ENCODE measurements at regions not wholly inside any gene's neighbourhood (a gene's known extent, or its start where the extent isn't known, plus 50 kb on each side); places are given as distances from the start of the nearest gene placed in this dataset.

- H3K4me1 Mint-ChIP-seq (ENCODE audit: low read depth) = no peaks in the 10 kb centered on the region
- no peaks in the 10 kb centered on the region for H3K9me3 Mint-ChIP-seq
Measured at GRCh38 chr11:131074573-131074972, 158.3 kb upstream of the SNX19 start.

GRCh38 chr11:131077340-131077739 is 161.1 kb upstream of the SNX19 start:
- Mint-ChIP-seq H3K9me3 (peaks cover 4% of the 10 kb centered on the region), H3K27ac (no peak overlapping the region), H3K27me3 (peaks cover 3% of the 10 kb centered on the region), H3K36me3 (ENCODE audit: low read depth) (no peaks in the 10 kb centered on the region), H3K4me3 (no peak overlapping the region), H3K4me1 (ENCODE audit: low read depth) (no peaks in the 10 kb centered on the region)

More at GRCh38 chr11:131074573-131074972, 158.3 kb upstream of the SNX19 start:
- no peaks in the 10 kb centered on the region for H3K36me3 Mint-ChIP-seq (ENCODE audit: low read depth)
- H3K27ac Mint-ChIP-seq = no peak overlapping the region
- H3K27me3 Mint-ChIP-seq = peaks cover 3% of the 10 kb centered on the region
- no peak overlapping the region for H3K4me3 Mint-ChIP-seq

- H3K9me3 Mint-ChIP-seq = peaks cover 4% of the 10 kb centered on the region
- H3K36me3 Mint-ChIP-seq (ENCODE audit: low read depth) = no peaks in the 10 kb centered on the region
- H3K27ac Mint-ChIP-seq = no peak overlapping the region
- H3K4me1 Mint-ChIP-seq (ENCODE audit: low read depth) = no peaks in the 10 kb centered on the region
- no peak overlapping the region for H3K4me3 Mint-ChIP-seq
- peaks cover 3% of the 10 kb centered on the region for H3K27me3 Mint-ChIP-seq
Measured at GRCh38 chr11:131079036-131079435, 162.8 kb upstream of the SNX19 start.

- Mint-ChIP-seq H3K27me3 (no peaks in the 10 kb centered on the region), H3K27ac (no peak overlapping the region), H3K4me3 (no peak overlapping the region), H3K4me1 (ENCODE audit: low read depth) (no peaks in the 10 kb centered on the region), H3K9me3 (peaks cover 10% of the 10 kb centered on the region), H3K36me3 (ENCODE audit: low read depth) (no peaks in the 10 kb centered on the region)
Measured at GRCh38 chr11:131089727-131090245, 173.5 kb upstream of the SNX19 start.

GRCh38 chr11:131092469-131092868 is 176.2 kb upstream of the SNX19 start:
- Mint-ChIP-seq H3K27me3 (no peaks in the 10 kb centered on the region), H3K36me3 (ENCODE audit: low read depth) (no peaks in the 10 kb centered on the region), H3K9me3 (peaks cover 5% of the 10 kb centered on the region), H3K4me3 (no peak overlapping the region), H3K4me1 (ENCODE audit: low read depth) (no peaks in the 10 kb centered on the region), H3K27ac (no peak overlapping the region)

- Mint-ChIP-seq H3K4me1 (ENCODE audit: low read depth) (no peaks in the 10 kb centered on the region), H3K27me3 (no peaks in the 10 kb centered on the region), H3K27ac (no peak overlapping the region), H3K9me3 (no peaks in the 10 kb centered on the region), H3K4me3 (no peak overlapping the region), H3K36me3 (ENCODE audit: low read depth) (no peaks in the 10 kb centered on the region)
Measured at GRCh38 chr11:131094827-131095226, 178.5 kb upstream of the SNX19 start.

GRCh38 chr11:131095511-131096185 is 179.4 kb upstream of the SNX19 start:
- Mint-ChIP-seq H3K27me3 (no peaks in the 10 kb centered on the region), H3K27ac (no peak overlapping the region), H3K9me3 (no peaks in the 10 kb centered on the region), H3K36me3 (ENCODE audit: low read depth) (no peaks in the 10 kb centered on the region), H3K4me1 (ENCODE audit: low read depth) (no peaks in the 10 kb centered on the region), H3K4me3 (no peak overlapping the region)

GRCh38 chr11:131099013-131099412 is 182.7 kb upstream of the SNX19 start:
- H3K27me3 Mint-ChIP-seq = peaks cover under 1% of the 10 kb centered on the region

GRCh38 chr11:131099746-131100145 is 183.5 kb upstream of the SNX19 start:
- Mint-ChIP-seq H3K36me3 (ENCODE audit: low read depth) (no peaks in the 10 kb centered on the region), H3K4me3 (no peak overlapping the region), H3K27me3 (peaks cover 5% of the 10 kb centered on the region), H3K9me3 (peaks cover 4% of the 10 kb centered on the region), H3K4me1 (ENCODE audit: low read depth) (no peaks in the 10 kb centered on the region), H3K27ac (no peak overlapping the region)

More at GRCh38 chr11:131099013-131099412, 182.7 kb upstream of the SNX19 start:
- Mint-ChIP-seq H3K27ac (no peak overlapping the region), H3K36me3 (ENCODE audit: low read depth) (no peaks in the 10 kb centered on the region), H3K4me3 (no peak overlapping the region), H3K4me1 (ENCODE audit: low read depth) (no peaks in the 10 kb centered on the region), H3K9me3 (no peaks in the 10 kb centered on the region)

- Mint-ChIP-seq H3K27me3 (peaks cover 5% of the 10 kb centered on the region), H3K4me3 (no peak overlapping the region), H3K36me3 (ENCODE audit: low read depth) (no peaks in the 10 kb centered on the region), H3K9me3 (peaks cover 4% of the 10 kb centered on the region), H3K4me1 (ENCODE audit: low read depth) (no peaks in the 10 kb centered on the region), H3K27ac (no peak overlapping the region)
Measured at GRCh38 chr11:131108760-131109159, 192.5 kb upstream of the SNX19 start.

- Mint-ChIP-seq H3K4me1 (ENCODE audit: low read depth) (no peaks in the 10 kb centered on the region), H3K27me3 (peaks cover 2% of the 10 kb centered on the region), H3K9me3 (peaks cover 3% of the 10 kb centered on the region), H3K4me3 (no peak overlapping the region), H3K36me3 (ENCODE audit: low read depth) (no peaks in the 10 kb centered on the region), H3K27ac (no peak overlapping the region)
Measured at GRCh38 chr11:131109257-131109656, 193.0 kb upstream of the SNX19 start.

GRCh38 chr11:131109790-131110189 is 193.5 kb upstream of the SNX19 start:
- no peak overlapping the region for H3K27ac Mint-ChIP-seq
- H3K4me1 Mint-ChIP-seq (ENCODE audit: low read depth) = no peaks in the 10 kb centered on the region
- H3K36me3 Mint-ChIP-seq (ENCODE audit: low read depth) = no peaks in the 10 kb centered on the region
- no peak overlapping the region for H3K4me3 Mint-ChIP-seq
- no peaks in the 10 kb centered on the region for H3K27me3 Mint-ChIP-seq
- H3K9me3 Mint-ChIP-seq = no peaks in the 10 kb centered on the region

- H3K36me3 Mint-ChIP-seq (ENCODE audit: low read depth) = no peaks in the 10 kb centered on the region
- no peaks in the 10 kb centered on the region for H3K4me1 Mint-ChIP-seq (ENCODE audit: low read depth)
- no peak overlapping the region for H3K4me3 Mint-ChIP-seq
- H3K27me3 Mint-ChIP-seq = no peaks in the 10 kb centered on the region
- H3K27ac Mint-ChIP-seq = no peak overlapping the region
- no peaks in the 10 kb centered on the region for H3K9me3 Mint-ChIP-seq
Measured at GRCh38 chr11:131111775-131112174, 195.5 kb upstream of the SNX19 start.

GRCh38 chr11:131118247-131118646 is 202.0 kb upstream of the SNX19 start:
- no peaks in the 10 kb centered on the region for H3K36me3 Mint-ChIP-seq (ENCODE audit: low read depth)

GRCh38 chr11:131121426-131122333 is 205.4 kb upstream of the SNX19 start:
- H3K4me3 Mint-ChIP-seq = no peak overlapping the region
- no peak overlapping the region for H3K27ac Mint-ChIP-seq
- no peaks in the 10 kb centered on the region for H3K4me1 Mint-ChIP-seq (ENCODE audit: low read depth)
- no peaks in the 10 kb centered on the region for H3K27me3 Mint-ChIP-seq
- H3K36me3 Mint-ChIP-seq (ENCODE audit: low read depth) = no peaks in the 10 kb centered on the region
- peaks cover 13% of the 10 kb centered on the region for H3K9me3 Mint-ChIP-seq

More at GRCh38 chr11:131118247-131118646, 202.0 kb upstream of the SNX19 start:
- Mint-ChIP-seq H3K9me3 (peaks cover under 1% of the 10 kb centered on the region), H3K4me3 (no peak overlapping the region), H3K27me3 (no peaks in the 10 kb centered on the region), H3K27ac (no peak overlapping the region), H3K4me1 (ENCODE audit: low read depth) (no peaks in the 10 kb centered on the region)

Data from stimulated activated naive CD8-positive, alpha-beta T cell treated with anti-CD3 and anti-CD28 coated beads, Interleukin-15, Interleukin-2, amounts not matched to agents 100 ng/mL and 50 ng/mL, for 24 hours (primary cell).